Neural cell (in vitro differentiated cells): ENCODE measurements at regions not wholly inside any gene's neighbourhood (a gene's known extent, or its start where the extent isn't known, plus 50 kb on each side); places are given as distances from the start of the nearest gene placed in this dataset.
"Not testable (repeated sequence)": the region's sequence is repeated elsewhere in the genome, so short reads cannot be mapped to it uniquely, and the experiment has no call there.

Experiments used
- H2AFZ ChIP-seq: fragments of 200-600, 300-800 bp; sonication (generic), shearing (Covaris generic); 2 replicates; pipeline ENCODE4 v1.6.0; 2014; ENCODE audit warnings: low read depth, mild to moderate bottlenecking, antibody characterized with exemption, low read length, moderate library complexity
- H3F3A ChIP-seq: fragments of 200-600 bp; shearing (Covaris generic); 2 replicates; pipeline ENCODE4 v1.6.1; 2016; ENCODE audit warnings: mild to moderate bottlenecking, moderate library complexity, mixed read lengths, antibody characterized with exemption, low read length; ENCODE audit not compliant: insufficient read depth, poor library complexity, severe bottlenecking
- H3K27ac ChIP-seq: fragments of 200-600, 300-800 bp; sonication (generic), shearing (Covaris generic); 2 replicates; pipeline ENCODE4 v1.5.1; 2014; ENCODE audit warnings: mild to moderate bottlenecking, low read length, moderate library complexity
- H3K27me3 ChIP-seq: fragments of 300-800, 200-600 bp; sonication (generic), shearing (Covaris generic); 2 replicates; pipeline ENCODE4 v1.6.0; 2014; ENCODE audit warnings: mild to moderate bottlenecking, low read depth, low read length, moderate library complexity; ENCODE audit not compliant: insufficient read depth
- H3K36me3 ChIP-seq: fragments of 300-800, 200-600 bp; sonication (generic), shearing (Covaris generic); 2 replicates; pipeline ENCODE4 v1.5.1; 2014; ENCODE audit warnings: mild to moderate bottlenecking, antibody characterized with exemption, low read length, moderate library complexity; ENCODE audit not compliant: insufficient read depth
- H3K4me2 ChIP-seq: fragments of 300-800, 200-600 bp; sonication (generic), shearing (Covaris generic); 2 replicates; pipeline ENCODE4 v1.6.0; 2014; ENCODE audit warnings: mild to moderate bottlenecking, low read length
- H3K4me3 ChIP-seq: fragments of 300-800, 200-600 bp; sonication (generic), shearing (Covaris generic); 2 replicates; pipeline ENCODE4 v1.5.1; 2014; ENCODE audit warnings: mild to moderate bottlenecking, low read length, moderate library complexity
- H3K79me2 ChIP-seq: fragments of 200-600 bp; shearing (Covaris generic); replicated peaks from 2 replicates; pipeline ENCODE4 v1.6.0; 2014; ENCODE audit warnings: mild to moderate bottlenecking, low read length, moderate library complexity; ENCODE audit not compliant: insufficient read depth
- H3K9ac ChIP-seq: fragments of 300-800, 200-600 bp; sonication (generic), shearing (Covaris generic); 2 replicates; pipeline ENCODE4 v1.6.1; 2016; ENCODE audit warnings: mild to moderate bottlenecking, low read length, mixed read lengths
- H3K9me2 ChIP-seq: fragments of 200-600 bp; shearing (Covaris generic); 2 replicates; pipeline ENCODE4 v1.6.1; 2016; ENCODE audit warnings: mild to moderate bottlenecking, low read length, mixed read lengths; ENCODE audit not compliant: insufficient read depth
- H3K9me3 ChIP-seq: fragments of 200-600, 300-800 bp; sonication (generic), shearing (Covaris generic); 2 replicates; pipeline ENCODE4 v1.6.1; 2016; ENCODE audit warnings: mild to moderate bottlenecking, mixed run types, low read length, moderate library complexity, mixed read lengths
- H4K20me1 ChIP-seq: fragments of 200-600 bp; shearing (Covaris generic); 2 replicates; pipeline ENCODE4 v1.6.1; 2016; ENCODE audit warnings: mild to moderate bottlenecking, mixed run types; ENCODE audit not compliant: insufficient read depth
- EP300 ChIP-seq: fragments of 450-650 bp; conservative IDR thresholded peaks from 2 replicates; pipeline ENCODE4 v1.6.1; 2014; ENCODE audit warnings: antibody characterized with exemption, mild to moderate bottlenecking, moderate library complexity; ENCODE audit not compliant: poor library complexity, severe bottlenecking
- EZH2 ChIP-seq: fragments of 200-600, 300-800 bp; shearing (Covaris generic), sonication (generic); IDR thresholded peaks from 2 replicates; pipeline ENCODE4 v1.6.1; 2014; ENCODE audit warnings: antibody characterized with exemption, low read length, borderline replicate concordance, mild to moderate bottlenecking; ENCODE audit not compliant: insufficient read depth, poor library complexity, severe bottlenecking
- MXI1 ChIP-seq: fragments of 450-650 bp; conservative IDR thresholded peaks from 2 replicates; pipeline ENCODE4 v1.6.1; 2014; ENCODE audit warnings: antibody characterized with exemption, mild to moderate bottlenecking; ENCODE audit not compliant: poor library complexity, severe bottlenecking
- POLR2AphosphoS5 ChIP-seq: IDR thresholded peaks from 2 replicates; pipeline ENCODE4 v1.6.1; 2012
- RAD21 ChIP-seq: fragments of 450-650 bp; conservative IDR thresholded peaks from 2 replicates; pipeline ENCODE4 v1.6.1; 2014; ENCODE audit warnings: antibody characterized with exemption, mild to moderate bottlenecking, moderate library complexity
- REST ChIP-seq: IDR thresholded peaks from 2 replicates; pipeline ENCODE4 v1.6.1; 2012; ENCODE audit warnings: borderline replicate concordance
- SMC3 ChIP-seq: fragments of 450-650 bp; conservative IDR thresholded peaks from 2 replicates; pipeline ENCODE4 v1.6.1; 2014; ENCODE audit warnings: antibody characterized with exemption, mild to moderate bottlenecking, moderate library complexity; ENCODE audit not compliant: poor library complexity
- TAF1 ChIP-seq: IDR thresholded peaks from 2 replicates; pipeline ENCODE4 v1.6.1; 2012; ENCODE audit warnings: low read depth
- TF ChIP-seq, protein P1 (sequence below): fragments of 450-650 bp; IDR thresholded peaks from 2 replicates; pipeline ENCODE4 v1.5.1; 2014; ENCODE audit warnings: antibody characterized with exemption, mild to moderate bottlenecking, moderate library complexity; ENCODE audit not compliant: poor library complexity, severe bottlenecking

DNA sequence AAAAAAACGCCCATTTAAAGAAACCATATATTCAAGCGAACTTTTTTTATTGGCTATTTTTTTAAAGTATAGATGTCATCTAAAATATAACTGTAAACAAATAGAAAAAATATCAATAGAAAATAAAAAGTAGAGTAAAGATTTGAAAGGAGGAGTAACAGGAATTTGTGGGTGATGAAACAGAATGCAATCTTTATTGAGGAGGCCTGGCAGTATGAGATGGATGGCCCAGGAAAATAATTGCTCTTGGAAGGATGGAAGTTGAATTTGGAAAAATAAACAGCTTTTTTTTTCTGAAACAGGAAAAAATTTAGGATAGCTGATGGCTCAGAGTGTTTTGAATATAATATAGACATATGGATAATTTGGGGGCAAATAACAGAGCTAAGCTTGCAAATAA lies 219.0 kb downstream of the CASP12 start:
- Histone ChIP-seq H3K9me2 (peaks cover 3% of the 10 kb centered on the region), H3K9me3 (no peaks in the 10 kb centered on the region), H3K4me3 (no peak overlapping the region), H3K27ac (no peak overlapping the region), H3K4me2 (no peak overlapping the region), H4K20me1 (no peaks in the 10 kb centered on the region), H3K27me3 (no peaks in the 10 kb centered on the region), H3K36me3 (no peaks in the 10 kb centered on the region), H3F3A (no peaks in the 10 kb centered on the region), H2AFZ (no peak overlapping the region), H3K79me2 (no peaks in the 10 kb centered on the region), H3K9ac (no peak overlapping the region)
- TF ChIP-seq RAD21, result no peak
- no peak for TF ChIP-seq SMC3
- no peak for TF ChIP-seq TAF1
- TF ChIP-seq MXI1, result no peak
- no peak for TF ChIP-seq EZH2
- TF ChIP-seq, protein P1, sequence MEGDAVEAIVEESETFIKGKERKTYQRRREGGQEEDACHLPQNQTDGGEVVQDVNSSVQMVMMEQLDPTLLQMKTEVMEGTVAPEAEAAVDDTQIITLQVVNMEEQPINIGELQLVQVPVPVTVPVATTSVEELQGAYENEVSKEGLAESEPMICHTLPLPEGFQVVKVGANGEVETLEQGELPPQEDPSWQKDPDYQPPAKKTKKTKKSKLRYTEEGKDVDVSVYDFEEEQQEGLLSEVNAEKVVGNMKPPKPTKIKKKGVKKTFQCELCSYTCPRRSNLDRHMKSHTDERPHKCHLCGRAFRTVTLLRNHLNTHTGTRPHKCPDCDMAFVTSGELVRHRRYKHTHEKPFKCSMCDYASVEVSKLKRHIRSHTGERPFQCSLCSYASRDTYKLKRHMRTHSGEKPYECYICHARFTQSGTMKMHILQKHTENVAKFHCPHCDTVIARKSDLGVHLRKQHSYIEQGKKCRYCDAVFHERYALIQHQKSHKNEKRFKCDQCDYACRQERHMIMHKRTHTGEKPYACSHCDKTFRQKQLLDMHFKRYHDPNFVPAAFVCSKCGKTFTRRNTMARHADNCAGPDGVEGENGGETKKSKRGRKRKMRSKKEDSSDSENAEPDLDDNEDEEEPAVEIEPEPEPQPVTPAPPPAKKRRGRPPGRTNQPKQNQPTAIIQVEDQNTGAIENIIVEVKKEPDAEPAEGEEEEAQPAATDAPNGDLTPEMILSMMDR, result no peak
- no peak for TF ChIP-seq EP300
- TF ChIP-seq REST, result no peak
- TF ChIP-seq POLR2AphosphoS5, result no peak

DNA sequence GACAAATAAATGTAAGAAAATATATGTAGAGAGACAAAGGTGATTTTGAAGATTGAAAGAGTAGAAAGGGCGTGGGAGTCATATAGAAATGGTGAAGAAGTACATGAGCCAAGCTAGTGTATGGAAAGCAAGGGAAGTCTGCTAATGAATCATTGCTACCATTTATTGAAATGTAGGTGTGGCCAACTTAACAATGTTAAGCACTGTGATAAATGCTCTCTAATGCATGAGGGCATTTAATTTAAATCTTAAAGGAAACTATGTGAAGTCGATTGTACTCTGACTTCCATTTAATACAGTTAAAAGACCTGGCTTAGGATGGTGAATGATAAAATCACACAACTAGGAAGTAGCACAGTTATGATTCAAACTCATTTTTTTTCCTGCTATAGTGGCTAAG lies 219.9 kb downstream of the CASP12 start:
- Histone ChIP-seq H3K9me3 (no peaks in the 10 kb centered on the region), H3K79me2 (no peaks in the 10 kb centered on the region), H3K27me3 (no peaks in the 10 kb centered on the region), H3K36me3 (no peaks in the 10 kb centered on the region), H3K9ac (no peak overlapping the region), H4K20me1 (no peaks in the 10 kb centered on the region), H3K4me3 (no peak overlapping the region), H3K27ac (no peak overlapping the region), H2AFZ (no peak overlapping the region), H3F3A (no peaks in the 10 kb centered on the region), H3K4me2 (no peak overlapping the region), H3K9me2 (peaks cover 3% of the 10 kb centered on the region)
- TF ChIP-seq MXI1, result no peak
- TF ChIP-seq EP300, result no peak
- no peak for TF ChIP-seq SMC3
- TF ChIP-seq RAD21, result no peak
- TF ChIP-seq EZH2, result no peak
- TF ChIP-seq, protein P1, result no peak
- no peak for TF ChIP-seq TAF1
- no peak for TF ChIP-seq REST
- TF ChIP-seq POLR2AphosphoS5, result no peak

DNA sequence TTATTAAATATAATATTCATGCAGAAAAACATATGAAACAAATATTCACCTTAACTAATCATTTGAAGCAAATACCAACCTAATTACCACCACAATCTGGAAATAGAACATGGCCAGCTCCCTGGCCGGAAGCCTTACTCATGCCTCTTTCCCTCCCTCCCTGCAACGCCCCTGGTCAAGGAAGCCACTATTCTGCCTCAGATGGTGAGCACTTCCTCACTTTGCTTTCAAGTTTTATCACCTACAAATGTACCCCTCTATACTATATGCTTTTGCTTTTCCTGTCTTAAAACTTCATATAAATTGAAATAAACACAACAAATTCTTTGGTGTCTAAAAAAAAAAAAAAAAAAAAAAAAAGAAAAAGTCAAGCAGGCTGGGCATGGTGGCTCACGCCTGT lies 221.2 kb downstream of the CASP12 start:
- H3K4me3 ChIP-seq, H3K4me2 ChIP-seq, H2AFZ ChIP-seq, H3K9me2 ChIP-seq, H3F3A ChIP-seq, H4K20me1 ChIP-seq, H3K27ac ChIP-seq, H3K27me3 ChIP-seq, H3K9ac ChIP-seq, H3K9me3 ChIP-seq, H3K79me2 ChIP-seq, H3K36me3 ChIP-seq: not testable (repeated sequence)
